Adipose tissue (tissue), 3 donors: ENCODE measurements at regions not wholly inside any gene's neighbourhood (a gene's known extent, or its start where the extent isn't known, plus 50 kb on each side); places are given as distances from the start of the nearest gene placed in this dataset.
"Not testable (repeated sequence)": the region's sequence is repeated elsewhere in the genome, so short reads cannot be mapped to it uniquely, and the experiment has no call there.

Source experiments
- H3K27ac ChIP-seq: one replicate; pipeline ENCODE4 v1.5.1; 2013; ENCODE audit warnings: low read depth, low read length
- WGBS, 3 donors: extraction: QIAGEN DNeasy Blood & Tissue Kit; methylation state at CpG; one replicate each; pipeline ENCODE4 v1.1.7; 2013; 5-methylcytosine and 5-hydroxymethylcytosine counted together
- donor health status: healthy with polysubstance abuse.
- donor health status: Bipolar disorder and iron deficiency.
- donor health status: healthy.

DNA sequence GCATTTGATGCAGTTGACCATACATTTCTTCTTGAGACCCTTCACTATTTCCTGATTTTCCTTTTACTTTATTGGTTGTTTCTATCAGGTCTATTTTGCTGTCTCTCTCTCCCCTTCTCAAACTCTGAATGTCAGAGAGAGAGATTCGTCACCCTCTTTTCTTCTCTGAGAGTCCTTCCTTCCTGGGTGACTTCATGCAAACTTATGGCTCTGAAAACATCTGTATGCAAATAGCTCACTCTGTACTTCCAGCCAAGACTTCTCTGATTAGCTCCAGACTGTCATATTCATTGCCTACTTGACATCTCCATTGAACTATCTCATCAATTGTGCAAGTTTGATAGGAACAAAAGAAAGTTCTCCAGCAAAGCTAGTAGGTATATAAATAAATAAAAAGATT, 191.7 kb upstream of the KLF6 start:
- H3K27ac ChIP-seq = no peak overlapping the region
- 81 to 96% (median 88%) methylated on average over 1 of the region's 1 CpG for WGBS, 3 donors

GRCh38 chr10:3976171-3976570, 191.2 kb upstream of the KLF6 start:
- no peak overlapping the region for H3K27ac ChIP-seq
- 62 to 80% (median 68%) methylated on average over 3 of the region's 3 CpGs for WGBS, 3 donors

DNA sequence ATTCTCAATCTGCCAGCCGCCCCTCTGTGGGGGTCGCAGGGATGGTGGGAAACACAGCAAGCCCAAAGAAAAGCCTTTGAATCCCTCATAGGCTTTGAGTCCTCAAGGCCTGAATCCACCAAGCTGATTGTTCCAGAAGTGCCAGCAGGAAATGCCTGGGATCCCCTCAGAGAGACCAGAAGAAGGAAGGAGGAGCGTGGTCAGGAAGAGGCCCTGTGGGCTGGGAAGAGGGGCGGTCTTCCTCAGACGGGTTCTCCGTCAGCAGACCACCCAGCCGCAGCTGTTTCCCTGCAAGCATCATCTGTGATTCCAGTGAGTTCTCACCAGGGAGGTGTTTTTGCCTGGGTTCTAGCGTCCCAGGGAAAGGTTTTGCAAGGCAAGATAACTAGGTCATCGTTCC, 190.0 kb upstream of the KLF6 start:
- 63 to 79% (median 70%) methylated on average over 9 of the region's 9 CpGs for WGBS, 3 donors
- H3K27ac ChIP-seq = no peak overlapping the region

- WGBS, 3 donors = 57 to 73% (median 59%) methylated on average over 5 of the region's 5 CpGs
- no peak overlapping the region for H3K27ac ChIP-seq
Observed at GRCh38 chr10:3972460-3973301, 187.7 kb upstream of the KLF6 start.

DNA sequence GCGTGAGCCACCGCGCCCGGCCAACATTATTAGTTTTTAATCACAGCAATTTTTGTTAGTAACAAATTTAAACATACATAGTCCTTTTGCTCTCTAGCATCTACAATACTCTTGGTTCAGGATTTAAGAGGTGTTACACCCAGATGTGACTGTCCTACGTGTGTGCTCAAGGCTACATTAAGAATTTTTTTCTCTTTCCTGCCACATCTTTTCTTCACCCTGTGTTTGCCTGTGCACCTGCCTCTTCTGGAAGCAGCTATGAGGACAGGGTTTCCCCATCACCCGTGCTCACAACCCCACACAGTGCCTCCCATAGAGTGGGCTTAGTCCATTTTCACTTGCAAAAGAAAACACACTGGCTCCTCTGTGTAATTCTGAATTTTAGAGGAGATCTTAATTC, 186.7 kb upstream of the KLF6 start:
- 77 to 83% (median 81%) methylated on average over 6 of the region's 6 CpGs for WGBS, 3 donors
- H3K27ac ChIP-seq = no peak overlapping the region

DNA sequence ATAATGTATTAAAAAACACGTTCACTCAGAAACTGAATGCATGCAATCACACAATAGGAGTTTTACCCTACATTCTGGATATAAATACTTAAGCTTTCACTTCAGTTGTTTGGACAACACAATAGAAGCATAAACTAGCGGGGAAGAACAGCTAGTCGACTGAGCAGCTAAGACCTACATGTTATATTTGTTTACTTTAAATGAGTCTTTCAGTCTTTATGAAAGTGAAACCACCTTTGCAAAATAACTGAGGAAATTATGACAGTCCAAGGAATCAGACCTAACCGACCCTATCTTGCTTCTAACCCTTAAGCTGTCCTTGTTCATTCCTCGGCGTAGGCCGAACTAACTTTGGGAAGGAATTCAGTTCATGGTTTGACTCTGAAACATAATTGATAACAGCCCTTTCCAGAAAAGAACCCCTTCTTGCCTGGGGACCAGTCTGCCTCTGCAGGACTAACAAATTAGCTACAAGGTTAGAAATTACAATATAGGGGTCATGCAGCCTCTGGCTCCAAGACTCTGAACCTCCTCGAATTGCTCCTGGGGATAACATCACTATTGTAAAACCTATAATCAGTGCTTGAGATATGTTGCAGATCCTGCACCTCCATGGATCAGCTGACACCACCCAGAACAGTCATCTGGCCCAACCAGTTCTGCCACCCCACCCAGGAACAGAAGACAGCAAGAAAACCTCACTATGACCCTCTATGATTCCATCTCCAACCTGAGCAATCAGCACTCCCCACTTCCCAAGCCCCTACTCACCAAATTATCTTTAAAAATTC, 185.1 kb upstream of the KLF6 start:
- no peak overlapping the region for H3K27ac ChIP-seq
- WGBS, 3 donors = 82% methylated on average over 8 of the region's 8 CpGs

GRCh38 chr10:3968727-3969126, 183.7 kb upstream of the KLF6 start:
- WGBS, 3 donors = 72 to 88% (median 74%) methylated on average over 6 of the region's 6 CpGs
- H3K27ac ChIP-seq = no peak overlapping the region

DNA sequence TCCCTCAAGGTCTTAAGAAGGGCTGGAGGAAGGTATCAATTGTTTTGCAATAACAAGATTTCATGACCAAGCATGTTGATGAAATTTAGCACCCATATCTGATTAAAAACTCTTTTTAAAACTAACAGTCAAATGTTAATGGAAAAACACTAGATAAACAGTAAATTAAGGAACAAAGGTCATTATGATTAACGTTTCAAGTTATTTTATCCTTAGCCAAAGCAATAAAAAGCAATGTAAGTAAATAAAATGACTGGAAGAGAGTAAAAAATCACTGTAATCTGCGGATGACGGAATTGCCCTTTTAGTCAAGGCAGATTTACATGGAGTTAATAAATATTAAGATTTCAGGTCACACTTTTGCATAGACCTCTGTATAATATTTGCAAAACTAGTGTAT, 179.5 kb upstream of the KLF6 start:
- 46 to 90% (median 82%) methylated on average over 3 of the region's 3 CpGs for WGBS, 3 donors
- H3K27ac ChIP-seq = no peak overlapping the region

DNA sequence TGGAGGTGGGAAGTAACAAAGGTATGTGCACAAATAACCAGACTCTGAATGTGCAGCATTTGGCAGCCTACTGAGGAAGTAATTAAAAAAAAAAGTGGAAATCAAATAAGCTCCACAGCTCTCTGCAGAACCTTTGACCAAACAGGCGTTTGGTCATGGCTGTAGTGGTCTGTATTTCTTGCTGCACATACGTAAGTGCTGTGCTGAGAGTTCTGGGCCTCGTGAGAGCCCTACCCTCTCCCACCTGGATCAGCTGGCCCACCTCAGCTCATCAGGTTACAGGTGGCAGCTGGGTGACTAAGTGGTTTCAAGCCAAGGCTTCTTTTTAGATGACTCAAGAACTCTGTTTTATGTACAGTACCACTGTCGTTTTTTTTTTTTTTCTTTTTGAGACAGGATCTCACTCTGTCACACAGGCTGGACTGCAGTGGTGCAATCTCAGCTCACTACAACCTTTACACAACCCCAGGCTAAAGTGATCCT, 178.2 kb upstream of the KLF6 start:
- 41 to 55% (median 45%) methylated on average over 4 of the region's 4 CpGs for WGBS, 3 donors
- no peak overlapping the region for H3K27ac ChIP-seq

DNA sequence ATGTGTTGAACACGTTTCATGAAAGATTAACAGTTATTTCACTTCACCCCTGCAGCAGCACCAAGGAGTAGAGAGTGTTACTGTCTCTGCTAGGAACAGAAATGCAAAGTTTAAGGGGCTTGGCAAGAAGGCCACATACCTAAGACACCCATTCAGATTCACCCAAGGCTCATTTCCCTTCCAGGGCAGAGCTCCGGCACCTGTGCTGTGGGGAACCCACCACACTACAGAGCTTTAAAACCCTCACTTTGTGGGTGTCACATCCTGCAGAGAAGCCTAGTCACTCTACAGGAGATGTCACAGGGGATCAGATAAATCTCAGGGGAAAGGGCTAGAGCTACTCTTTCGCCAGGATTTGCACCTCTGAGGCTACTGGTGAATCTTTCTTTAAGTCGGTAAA, 176.1 kb upstream of the KLF6 start:
- 71 to 85% (median 83%) methylated on average over 4 of the region's 4 CpGs for WGBS, 3 donors
- no peak overlapping the region for H3K27ac ChIP-seq

DNA sequence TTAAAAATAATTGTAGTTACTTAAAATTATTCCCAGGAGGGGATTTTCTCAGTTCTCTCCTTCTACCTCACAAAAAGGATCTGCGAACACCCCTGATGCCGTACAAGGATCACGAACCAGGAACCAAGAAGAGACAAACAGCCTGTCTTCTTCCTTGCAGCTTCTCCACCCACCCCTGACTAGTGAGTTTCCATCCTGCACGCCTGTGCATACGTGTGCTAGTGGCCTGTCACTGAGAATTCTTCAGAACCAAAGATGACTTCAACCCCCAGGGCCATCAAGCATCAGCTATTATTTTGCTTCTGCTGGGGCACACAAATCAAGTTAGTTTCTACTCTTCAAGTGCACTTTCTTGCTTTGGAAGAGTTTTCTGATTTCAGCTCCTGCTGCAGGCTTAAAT, 175.5 kb upstream of the KLF6 start:
- WGBS, 3 donors = 73 to 93% (median 86%) methylated on average over 5 of the region's 5 CpGs
- H3K27ac ChIP-seq = no peak overlapping the region

GRCh38 chr10:3959370-3960325, 174.6 kb upstream of the KLF6 start:
- 61 to 82% (median 74%) methylated on average over 17 of the region's 17 CpGs for WGBS, 3 donors
- H3K27ac ChIP-seq = no peak overlapping the region

DNA sequence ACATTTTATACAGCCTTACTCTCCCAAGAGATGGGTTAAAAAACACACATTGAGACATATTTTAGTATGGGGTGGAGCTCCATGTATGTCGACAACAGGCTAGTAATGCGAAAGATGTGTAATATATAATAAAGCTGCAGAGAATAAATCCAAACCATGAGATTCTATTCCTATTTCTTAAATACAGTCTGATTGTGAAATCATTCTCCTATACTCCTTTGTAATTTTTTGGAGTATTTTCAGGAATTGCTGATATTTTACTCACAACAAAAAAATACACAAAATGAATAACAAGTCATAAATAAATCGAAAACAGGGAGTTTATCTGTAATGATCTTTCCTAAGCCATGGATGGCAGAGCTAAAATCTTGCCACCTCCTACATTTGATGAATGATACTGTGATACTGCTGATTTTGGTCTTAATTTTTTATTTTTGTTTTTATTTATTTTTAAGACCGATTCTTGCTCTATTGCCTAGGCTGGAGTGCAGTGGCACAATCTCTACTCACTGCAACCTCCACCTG, 173.5 kb upstream of the KLF6 start:
- WGBS, 3 donors = 85 to 90% (median 89%) methylated on average over 4 of the region's 4 CpGs
- H3K27ac ChIP-seq = no peak overlapping the region

DNA sequence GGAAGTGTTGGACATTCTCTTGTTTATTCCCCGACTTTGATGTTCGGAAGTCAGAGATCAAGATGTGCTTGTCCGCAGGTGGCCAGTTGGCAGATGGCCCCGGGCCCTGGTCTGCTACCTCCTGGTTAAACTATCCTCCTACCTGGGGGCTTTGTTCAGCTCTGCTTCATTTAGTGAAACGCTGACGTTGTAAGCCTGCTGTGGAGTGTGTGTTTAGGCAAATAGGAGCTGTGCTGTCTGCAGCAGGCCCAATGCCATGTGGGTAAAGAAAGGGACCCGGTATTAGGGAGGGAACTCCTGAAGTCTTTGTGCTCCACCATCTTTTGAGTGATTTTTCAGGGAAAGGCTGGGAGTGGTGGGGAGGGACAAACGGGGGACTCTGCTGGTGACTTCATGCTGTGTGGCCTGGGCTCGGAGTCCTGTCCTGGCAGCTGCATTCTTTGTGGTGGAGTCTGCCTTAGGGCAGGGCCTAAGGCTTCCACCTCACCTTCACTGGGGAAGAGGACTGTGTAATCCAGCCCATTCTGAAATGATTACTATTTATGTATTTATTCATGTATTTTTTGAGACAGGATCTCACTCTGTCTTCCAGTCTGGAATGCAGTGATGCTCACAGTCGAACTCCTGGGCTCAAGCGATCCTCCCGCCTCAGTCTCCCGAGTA, 171.1 kb upstream of the KLF6 start:
- 73 to 90% (median 88%) methylated on average over 13 of the region's 13 CpGs for WGBS, 3 donors
- no peak overlapping the region for H3K27ac ChIP-seq

GRCh38 chr10:3955493-3955892, 170.5 kb upstream of the KLF6 start:
- WGBS, 3 donors = 78 to 84% (median 83%) methylated on average over 13 of the region's 13 CpGs

DNA sequence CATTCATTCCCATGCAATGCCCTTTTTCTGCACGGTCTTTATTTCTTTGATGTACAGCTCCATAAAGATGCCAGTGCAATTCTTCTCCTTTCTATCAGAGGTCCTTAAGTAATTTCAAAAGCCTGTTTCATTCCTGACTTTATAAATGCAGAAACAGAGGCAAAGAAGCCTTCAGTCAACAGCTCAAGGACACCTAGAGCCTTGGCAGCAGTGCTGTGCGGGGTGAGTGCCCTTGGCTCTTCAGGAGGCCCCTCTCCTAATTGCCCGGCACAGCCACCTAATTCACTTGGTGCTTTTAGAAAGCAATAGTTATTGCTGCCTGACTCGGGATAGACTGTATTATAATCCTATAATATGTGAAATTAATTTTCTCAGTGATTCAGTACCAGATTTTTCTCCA, 169.6 kb upstream of the KLF6 start:
- no peak overlapping the region for H3K27ac ChIP-seq
- 59 to 94% (median 90%) methylated on average over 4 of the region's 4 CpGs for WGBS, 3 donors

More at GRCh38 chr10:3955493-3955892, 170.5 kb upstream of the KLF6 start:
- no peak overlapping the region for H3K27ac ChIP-seq

DNA sequence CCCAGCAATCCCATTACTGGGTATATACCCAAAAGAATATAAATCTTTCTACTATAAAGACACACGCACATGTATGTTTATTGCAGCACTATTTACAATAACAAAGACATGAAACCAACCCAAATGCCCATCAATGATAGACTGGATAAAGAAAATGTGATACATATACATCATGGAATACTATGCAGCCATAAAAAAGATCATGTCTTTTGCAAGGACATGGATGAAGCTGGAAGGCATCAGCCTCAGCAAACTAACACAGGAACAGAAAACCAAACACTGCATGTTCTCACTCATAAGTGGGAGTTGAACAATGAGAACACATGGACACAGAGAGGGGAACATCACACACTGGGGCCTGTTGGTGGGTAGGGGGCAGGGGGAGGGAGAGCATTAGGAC, 169.0 kb upstream of the KLF6 start:
- not testable (repeated sequence) for H3K27ac ChIP-seq
- 86 to 97% (median 97%) methylated on average over 1 of the region's 1 CpG for WGBS, 3 donors

GRCh38 chr10:3951993-3952392, 167.0 kb upstream of the KLF6 start:
- H3K27ac ChIP-seq = no peak overlapping the region

More at GRCh38 chr10:3951993-3952392, 167.0 kb upstream of the KLF6 start:
- 75 to 85% (median 84%) methylated on average over 12 of the region's 12 CpGs for WGBS, 3 donors
